PFSK-1 (cell line): ENCODE measurements at regions not wholly inside any gene's neighbourhood (a gene's known extent, or its start where the extent isn't known, plus 50 kb on each side); places are given as distances from the start of the nearest gene placed in this dataset.

Experiments
- FOXP2 ChIP-seq: optimal IDR thresholded peaks from 2 replicates; pipeline ENCODE3; 2011; ENCODE audit warnings: borderline replicate concordance, control low read depth, inconsistent platforms; ENCODE audit not compliant: insufficient read depth; ENCODE audit errors: extremely low read length, extremely low read depth
- POLR2AphosphoS5 ChIP-seq: IDR thresholded peaks from 2 replicates; pipeline ENCODE4 v1.6.1; 2012; ENCODE audit warnings: low read depth, mild to moderate bottlenecking, control low read depth, low read length, moderate library complexity
- REST ChIP-seq, 2 experiments: IDR thresholded peaks; 2 replicates each; pipeline versions ENCODE4 v1.6.1 to v1.8.0; 2011 to 2012; ENCODE audit warnings: low read depth in 2 of 2, low read length in 2 of 2, control low read depth in 1 of 2, inconsistent platforms in 1 of 2, mild to moderate bottlenecking in 1 of 2, moderate library complexity in 1 of 2; ENCODE audit not compliant: insufficient read depth in 1 of 2
- SIN3A ChIP-seq: IDR thresholded peaks from 2 replicates; pipeline ENCODE4 v1.6.1; 2012; ENCODE audit warnings: mild to moderate bottlenecking, low read length, moderate library complexity, borderline replicate concordance; ENCODE audit not compliant: insufficient read depth
- TAF1 ChIP-seq: IDR thresholded peaks from 2 replicates; pipeline ENCODE4 v1.6.1; 2012; ENCODE audit warnings: low read length, control low read depth, borderline replicate concordance; ENCODE audit not compliant: insufficient read depth

- no peak for TF ChIP-seq POLR2AphosphoS5
- TF ChIP-seq TAF1 = no peak
- TF ChIP-seq REST (IDR thresholded peaks at IDR 0.05; ENCODE audit: insufficient read depth in 1 of 2, low read depth in 2 of 2, low read length in 2 of 2) = no peak
- no peak for TF ChIP-seq FOXP2
- TF ChIP-seq SIN3A = no peak
These were observed 125.8 kb upstream of the ATP1B1 start for GRCh38 chr1:168980656-168981055.
